Type B pancreatic cell (in vitro differentiated cells): ENCODE measurements at regions not wholly inside any gene's neighbourhood (a gene's known extent, or its start where the extent isn't known, plus 50 kb on each side); places are given as distances from the start of the nearest gene placed in this dataset.
"Not testable (repeated sequence)": the region's sequence is repeated elsewhere in the genome, so short reads cannot be mapped to it uniquely, and the experiment has no call there.

Experiments
- DNase-seq: peaks from one replicate; pipeline ENCODE4 v3.0.0; 2021; ENCODE audit warnings: mixed read lengths; ENCODE audit not compliant: unreplicated experiment; ENCODE audit errors: extremely low spot score
- H3K27ac Mint-ChIP-seq: 2 replicates; pipeline ENCODE4 v1.8.0; 2021; ENCODE audit warnings: mild to moderate bottlenecking, mixed read lengths
- H3K27me3 Mint-ChIP-seq: 2 replicates; pipeline ENCODE4 v1.8.0; 2021; ENCODE audit warnings: mixed read lengths
- H3K36me3 Mint-ChIP-seq: 2 replicates; pipeline ENCODE4 v1.8.0; 2021; ENCODE audit warnings: mixed read lengths
- H3K4me1 Mint-ChIP-seq: one replicate; pipeline ENCODE4 v1.8.0; 2021; ENCODE audit warnings: mixed read lengths; ENCODE audit not compliant: unreplicated experiment
- H3K4me3 Mint-ChIP-seq: 2 replicates; pipeline ENCODE4 v1.8.0; 2021; ENCODE audit warnings: mild to moderate bottlenecking, mixed read lengths
- H3K9me3 Mint-ChIP-seq: 2 replicates; pipeline ENCODE4 v1.8.0; 2021; ENCODE audit warnings: mixed read lengths
- CTCF ChIP-seq: fragments of 200-600 bp; sonication (generic); conservative IDR thresholded peaks from 2 replicates; pipeline ENCODE4 v1.5.0; 2021; ENCODE audit warnings: antibody characterized with exemption, mild to moderate bottlenecking

GRCh38 chr16:29126057-29126494, 141.2 kb downstream of the LAT start:
- H3K27me3 Mint-ChIP-seq: peaks cover 3% of the 10 kb centered on the region
- H3K36me3 Mint-ChIP-seq: no peaks in the 10 kb centered on the region
- H3K27ac Mint-ChIP-seq: no peak overlapping the region
- no peaks in the 10 kb centered on the region for H3K4me1 Mint-ChIP-seq
- no peak overlapping the region for H3K4me3 Mint-ChIP-seq
- no peaks in the 10 kb centered on the region for H3K9me3 Mint-ChIP-seq
- no peak for TF ChIP-seq CTCF
- no peak for DNase-seq

GRCh38 chr16:29124828-29125227, 140.0 kb downstream of the LAT start:
- H3K27ac Mint-ChIP-seq: no peak overlapping the region
- no peaks in the 10 kb centered on the region for H3K4me1 Mint-ChIP-seq
- TF ChIP-seq CTCF: no peak
- H3K4me3 Mint-ChIP-seq: no peak overlapping the region
- no peaks in the 10 kb centered on the region for H3K36me3 Mint-ChIP-seq
- H3K9me3 Mint-ChIP-seq: no peaks in the 10 kb centered on the region
- peaks cover 3% of the 10 kb centered on the region for H3K27me3 Mint-ChIP-seq
- DNase-seq: no peak

GRCh38 chr16:29124162-29124561, 139.3 kb downstream of the LAT start:
- H3K9me3 Mint-ChIP-seq, H3K27ac Mint-ChIP-seq, H3K36me3 Mint-ChIP-seq, DNase-seq, H3K27me3 Mint-ChIP-seq, H3K4me3 Mint-ChIP-seq, H3K4me1 Mint-ChIP-seq: not testable (repeated sequence)

- H3K9me3 Mint-ChIP-seq, H3K27me3 Mint-ChIP-seq, H3K4me1 Mint-ChIP-seq, H3K36me3 Mint-ChIP-seq, H3K4me3 Mint-ChIP-seq: not testable (repeated sequence)
- peak overlapping the region; percentile 11 for H3K27ac Mint-ChIP-seq
- peak; percentile 34 for DNase-seq
These were observed 135.8 kb downstream of the LAT start for GRCh38 chr16:29120680-29121079.

GRCh38 chr16:29118301-29118957, 133.6 kb downstream of the LAT start:
- DNase-seq: peak; percentile 53
- H3K4me1 Mint-ChIP-seq: peaks cover 15% of the 10 kb centered on the region
- peaks cover 17% of the 10 kb centered on the region for H3K27me3 Mint-ChIP-seq

GRCh38 chr16:29117631-29118030, 132.8 kb downstream of the LAT start:
- H3K36me3 Mint-ChIP-seq: no peaks in the 10 kb centered on the region
- H3K27ac Mint-ChIP-seq: no peak overlapping the region
- H3K4me1 Mint-ChIP-seq: peaks cover 20% of the 10 kb centered on the region
- DNase-seq: no peak
- H3K9me3 Mint-ChIP-seq: no peaks in the 10 kb centered on the region
- no peak overlapping the region for H3K4me3 Mint-ChIP-seq
- TF ChIP-seq CTCF: no peak
- peaks cover 21% of the 10 kb centered on the region for H3K27me3 Mint-ChIP-seq

More at GRCh38 chr16:29118301-29118957, 133.6 kb downstream of the LAT start:
- H3K9me3 Mint-ChIP-seq, H3K4me3 Mint-ChIP-seq, H3K36me3 Mint-ChIP-seq: not testable (repeated sequence)
- peak overlapping the region; percentile 63 for H3K27ac Mint-ChIP-seq

- no peak for DNase-seq
- Mint-ChIP-seq H3K27me3 (peaks cover 26% of the 10 kb centered on the region), H3K4me1 (peaks cover 20% of the 10 kb centered on the region), H3K9me3 (no peaks in the 10 kb centered on the region), H3K36me3 (no peaks in the 10 kb centered on the region), H3K4me3 (no peak overlapping the region), H3K27ac (peak overlapping the region; percentile 21)
- TF ChIP-seq CTCF: no peak
These were observed 132.1 kb downstream of the LAT start for GRCh38 chr16:29116980-29117379.

GRCh38 chr16:29116207-29116606, 131.4 kb downstream of the LAT start:
- H3K27ac Mint-ChIP-seq, H3K36me3 Mint-ChIP-seq, H3K4me3 Mint-ChIP-seq, H3K9me3 Mint-ChIP-seq, DNase-seq: not testable (repeated sequence)
- peaks cover 20% of the 10 kb centered on the region for H3K4me1 Mint-ChIP-seq
- H3K27me3 Mint-ChIP-seq: peaks cover 31% of the 10 kb centered on the region

GRCh38 chr16:29115802-29116141, 130.9 kb downstream of the LAT start:
- not testable (repeated sequence) for H3K9me3 Mint-ChIP-seq, H3K4me3 Mint-ChIP-seq, H3K36me3 Mint-ChIP-seq, DNase-seq, H3K27ac Mint-ChIP-seq
- H3K4me1 Mint-ChIP-seq: peaks cover 20% of the 10 kb centered on the region
- H3K27me3 Mint-ChIP-seq: peaks cover 36% of the 10 kb centered on the region
